ENCODE measurements at regions not wholly inside any gene's neighbourhood (a gene's known extent, or its start where the extent isn't known, plus 50 kb on each side); places are given as distances from the start of the nearest gene placed in this dataset.

GRCh38 chr1:80755944-80756343 lies 1044.8 kb upstream of the ADGRL2 start:
- Histone ChIP-seq H3K9ac (ENCODE audit: low read length) (no peak overlapping the region), H2AFZ (ENCODE audit: low read length) (no peak overlapping the region), H3K4me3 (ENCODE audit: low read depth, low read length, poor library complexity, severe bottlenecking) (no peak overlapping the region), H4K20me1 (ENCODE audit: insufficient read depth, low read length) (no peaks in the 10 kb centered on the region), H3K4me2 (ENCODE audit: low read length) (no peak overlapping the region), H3K9me2 (ENCODE audit: low read depth, low read length) (no peaks in the 10 kb centered on the region), H3F3A (ENCODE audit: insufficient read depth, low read length) (no peaks in the 10 kb centered on the region), H3K27ac (ENCODE audit: low read depth, low read length, poor library complexity, severe bottlenecking) (no peak overlapping the region), H3K9me3 (ENCODE audit: low read length) (no peaks in the 10 kb centered on the region), H3K36me3 (ENCODE audit: insufficient read depth, low read length) (no peaks in the 10 kb centered on the region), H3K27me3 (ENCODE audit: insufficient read depth, low read length) (no peaks in the 10 kb centered on the region), H3K79me2 (ENCODE audit: insufficient read depth, low read length) (no peaks in the 10 kb centered on the region), H3K4me1 (ENCODE audit: insufficient read depth, low read length, severe bottlenecking) (no peaks in the 10 kb centered on the region)
- TF ChIP-seq EZH2 (IDR thresholded peaks at IDR 0.05; ENCODE audit: borderline replicate concordance, low read length) (no peak), CTCF (IDR thresholded peaks at IDR 0.05; ENCODE audit: low read length) (no peak)

DNA sequence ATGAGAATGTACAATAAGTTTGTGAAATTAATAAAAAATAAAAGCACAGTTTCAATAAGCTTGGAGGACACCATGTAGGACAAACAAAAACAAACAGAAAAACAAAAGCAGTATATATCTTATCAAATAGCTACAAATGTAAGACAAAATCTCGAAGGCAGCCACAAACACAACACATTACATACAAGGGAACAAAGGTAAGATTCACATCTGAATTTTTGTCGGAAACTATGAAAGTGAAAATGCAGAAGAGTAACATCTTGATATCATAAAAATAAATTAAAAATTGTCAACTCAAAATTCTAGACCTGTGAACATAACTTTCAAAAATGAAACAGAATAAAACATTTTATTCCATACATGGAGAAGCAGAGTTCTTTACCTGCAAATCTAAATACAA lies 1049.5 kb upstream of the ADGRL2 start:
- no peaks in the 10 kb centered on the region for H3K9me2 ChIP-seq (ENCODE audit: low read depth, low read length)
- H3K27me3 ChIP-seq (ENCODE audit: insufficient read depth, low read length), result no peaks in the 10 kb centered on the region
- TF ChIP-seq CTCF (IDR thresholded peaks at IDR 0.05; ENCODE audit: low read length) (no peak), EZH2 (IDR thresholded peaks at IDR 0.05; ENCODE audit: borderline replicate concordance, low read length) (no peak)
- no peaks in the 10 kb centered on the region for H4K20me1 ChIP-seq (ENCODE audit: insufficient read depth, low read length)
- no peak overlapping the region for H3K4me2 ChIP-seq (ENCODE audit: low read length)
- no peaks in the 10 kb centered on the region for H3K36me3 ChIP-seq (ENCODE audit: insufficient read depth, low read length)
- no peak overlapping the region for H2AFZ ChIP-seq (ENCODE audit: low read length)
- H3K9me3 ChIP-seq (ENCODE audit: low read length), result no peaks in the 10 kb centered on the region
- no peak overlapping the region for H3K4me3 ChIP-seq (ENCODE audit: low read depth, low read length, poor library complexity, severe bottlenecking)
- no peaks in the 10 kb centered on the region for H3K4me1 ChIP-seq (ENCODE audit: insufficient read depth, low read length, severe bottlenecking)
- H3K9ac ChIP-seq (ENCODE audit: low read length), result no peak overlapping the region
- H3K27ac ChIP-seq (ENCODE audit: low read depth, low read length, poor library complexity, severe bottlenecking), result no peak overlapping the region
- H3K79me2 ChIP-seq (ENCODE audit: insufficient read depth, low read length), result no peaks in the 10 kb centered on the region
- H3F3A ChIP-seq (ENCODE audit: insufficient read depth, low read length), result no peaks in the 10 kb centered on the region

DNA sequence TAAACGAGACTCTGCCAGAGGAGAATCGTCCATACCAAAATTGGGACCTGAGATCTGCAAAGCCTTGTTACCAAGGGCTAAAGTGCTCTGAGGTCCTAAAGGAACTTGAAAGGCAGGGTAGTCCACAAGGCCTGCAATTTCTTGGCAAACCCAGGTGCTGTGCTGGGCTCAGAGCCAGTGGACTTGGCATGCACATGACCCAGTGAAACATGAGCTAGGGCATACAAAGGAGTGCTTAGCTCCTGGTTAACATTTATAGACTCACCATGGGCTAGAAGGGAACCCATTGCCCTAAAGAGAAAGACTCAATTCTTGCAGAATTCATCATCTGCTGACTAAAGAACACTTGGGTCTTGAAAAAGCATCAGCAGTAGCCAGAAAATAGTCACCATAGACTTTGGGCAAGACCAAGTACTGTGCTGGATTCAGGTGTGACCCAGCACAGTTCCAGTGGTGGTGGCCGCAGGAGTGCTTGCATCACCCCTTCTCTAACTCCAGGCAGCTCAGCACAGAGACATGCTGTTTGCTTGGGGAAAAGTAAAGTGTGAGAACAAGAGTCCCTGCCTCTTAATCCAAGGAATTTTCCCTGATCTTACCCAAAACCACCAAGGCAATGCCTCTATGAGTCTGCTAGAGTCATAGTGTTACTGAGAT lies 1069.4 kb upstream of the ADGRL2 start:
- TF ChIP-seq CTCF (IDR thresholded peaks at IDR 0.05; ENCODE audit: low read length) (no peak), EZH2 (IDR thresholded peaks at IDR 0.05; ENCODE audit: borderline replicate concordance, low read length) (no peak)

More for the DNA sequence above, 1069.4 kb upstream of the ADGRL2 start:
- Histone ChIP-seq H3K27ac (ENCODE audit: low read depth, low read length, poor library complexity, severe bottlenecking) (no peak overlapping the region), H3K4me1 (ENCODE audit: insufficient read depth, low read length, severe bottlenecking) (no peaks in the 10 kb centered on the region), H3K4me3 (ENCODE audit: low read depth, low read length, poor library complexity, severe bottlenecking) (no peak overlapping the region), H3K4me2 (ENCODE audit: low read length) (no peak overlapping the region), H3K36me3 (ENCODE audit: insufficient read depth, low read length) (no peaks in the 10 kb centered on the region), H3K27me3 (ENCODE audit: insufficient read depth, low read length) (no peaks in the 10 kb centered on the region), H3K9me2 (ENCODE audit: low read depth, low read length) (no peaks in the 10 kb centered on the region), H3F3A (ENCODE audit: insufficient read depth, low read length) (no peaks in the 10 kb centered on the region), H4K20me1 (ENCODE audit: insufficient read depth, low read length) (no peaks in the 10 kb centered on the region), H2AFZ (ENCODE audit: low read length) (no peak overlapping the region), H3K9ac (ENCODE audit: low read length) (no peak overlapping the region), H3K9me3 (ENCODE audit: low read length) (no peaks in the 10 kb centered on the region), H3K79me2 (ENCODE audit: insufficient read depth, low read length) (no peaks in the 10 kb centered on the region)
